ENCODE measurements at regions not wholly inside any gene's neighbourhood (a gene's known extent, or its start where the extent isn't known, plus 50 kb on each side); places are given as distances from the start of the nearest gene placed in this dataset.

- TF ChIP-seq POLR2A (IDR thresholded peaks at IDR 0.05; ENCODE audit: low read depth): no peak
- no peak for TF ChIP-seq EP300 (IDR thresholded peaks at IDR 0.05)
- no peak for TF ChIP-seq CTCF (IDR thresholded peaks at IDR 0.05)
- TF ChIP-seq POLR2AphosphoS5 (IDR thresholded peaks at IDR 0.05): no peak
Observed at GRCh38 chr7:34309116-34309515, 348.9 kb upstream of the NPSR1 start.

Measured in esophagus muscularis mucosa (tissue), 4 donors.